GM12878 (cell line): ENCODE measurements at regions not wholly inside any gene's neighbourhood (a gene's known extent, or its start where the extent isn't known, plus 50 kb on each side); places are given as distances from the start of the nearest gene placed in this dataset.

Experiments used
- ATAC-seq: fragments of 200-7000 bp; cut with Tn5 transposase; 3 replicates; pipeline ENCODE4 v1.9.1; 2020; ENCODE audit warnings: mild to moderate bottlenecking, moderate library complexity
- BruUV-seq: library from RNA; stranded (reverse); fragments of 400-500 nt; replicated peaks from 2 replicates; lab custom pipeline; 2021; lab: Mats Ljungman, UMichigan
- CTCF ChIA-PET: fragments of 300-600 bp; sonication (Branson Sonifier 250); formaldehyde crosslinking; extraction: SDS; loops from one replicate; lab custom pipeline; 2021; ENCODE audit warnings: inconsistent platforms; lab: Yijun Ruan, JAX
- POLR2A ChIA-PET: fragments of 350-600 bp; formaldehyde crosslinking; extraction: SDS; loops from one replicate; lab custom pipeline; 2021; ENCODE audit warnings: inconsistent platforms; lab: Charles Lee
- RAD21 ChIA-PET: fragments of 300-600 bp; sonication (Branson Sonifier 250); formaldehyde crosslinking; loops from one replicate; lab custom pipeline; 2023; ENCODE audit warnings: antibody characterized with exemption; ENCODE audit not compliant: unreplicated experiment; lab: Charles Lee
- SMC1A ChIA-PET: fragments of 300-600 bp; sonication (Branson Sonifier 250); formaldehyde crosslinking; loops from one replicate; lab custom pipeline; 2023; ENCODE audit not compliant: unreplicated experiment, uncharacterized antibody; lab: Charles Lee
- DNase-seq: peaks from one replicate; pipeline ENCODE4 v3.0.0-alpha.2; 2011; ENCODE audit warnings: low read depth, low spot score
- FAIRE-seq: peaks from 3 replicates; lab custom pipeline; 2011; peaks lifted over from hg19 to GRCh38; lab: Jason Lieb, UNC
- H2AFZ ChIP-seq: 2 replicates; pipeline ENCODE4 v1.6.0; 2011; ENCODE audit warnings: low read depth, low read length, control low read depth; ENCODE audit not compliant: control insufficient read depth
- H3K27ac ChIP-seq: 2 replicates; pipeline ENCODE4 v1.5.1; 2011; ENCODE audit warnings: control low read depth; ENCODE audit not compliant: control insufficient read depth, insufficient read depth
- H3K27me3 ChIP-seq, 2 experiments: replicated peaks in 1 of 2; 2 replicates each; pipeline versions ENCODE4 v1.6.0 to v1.6.1; 2011; ENCODE audit warnings: low read length in 1 of 2; ENCODE audit not compliant: control insufficient read depth in 2 of 2, insufficient read depth in 2 of 2
- H3K36me3 ChIP-seq, 2 experiments: 2 replicates each; pipeline ENCODE4 v1.5.1; 2011; ENCODE audit warnings: low read length in 1 of 2; ENCODE audit not compliant: control insufficient read depth in 2 of 2, insufficient read depth in 2 of 2
- H3K4me1 ChIP-seq: 2 replicates; pipeline ENCODE4 v1.6.1; 2011; ENCODE audit warnings: mild to moderate bottlenecking, low read length, moderate library complexity, mixed read lengths; ENCODE audit not compliant: control insufficient read depth, insufficient read depth
- H3K4me2 ChIP-seq: 2 replicates; pipeline ENCODE4 v1.6.0; 2011; ENCODE audit warnings: control low read depth; ENCODE audit not compliant: control insufficient read depth, insufficient read depth
- H3K4me3 ChIP-seq: fragments of 200-600 bp; sonication (generic); 2 replicates; pipeline ENCODE4 v1.5.1; 2016
- H3K79me2 ChIP-seq: 2 replicates; pipeline ENCODE4 v1.6.0; 2011; ENCODE audit warnings: low read length; ENCODE audit not compliant: control insufficient read depth, insufficient read depth
- H3K9ac ChIP-seq: 2 replicates; pipeline ENCODE4 v1.8.0; 2011; ENCODE audit warnings: low read length, control low read depth, mixed read lengths; ENCODE audit not compliant: control insufficient read depth, insufficient read depth
- H3K9me3 ChIP-seq: replicated peaks from 3 replicates; pipeline ENCODE4 v1.5.1; 2011; ENCODE audit warnings: mild to moderate bottlenecking, low read length; ENCODE audit not compliant: control insufficient read depth, insufficient read depth
- H4K20me1 ChIP-seq: 2 replicates; pipeline ENCODE4 v1.6.0; 2011; ENCODE audit not compliant: control insufficient read depth, insufficient read depth
- ASH2L ChIP-seq: fragments of 300-600, 200-600 bp; sonication (generic); IDR thresholded peaks from 2 replicates; pipeline ENCODE4 v1.6.1; 2017; ENCODE audit warnings: low read depth, mild to moderate bottlenecking, borderline replicate concordance
- BACH1 ChIP-seq: fragments of 450-650 bp; IDR thresholded peaks from 2 replicates; pipeline ENCODE4 v1.6.1; 2017; ENCODE audit warnings: mild to moderate bottlenecking, borderline replicate concordance
- FOXK2 ChIP-seq: fragments of 450-650 bp; IDR thresholded peaks from 2 replicates; pipeline ENCODE4 v1.6.1; 2017; ENCODE audit warnings: mild to moderate bottlenecking, moderate library complexity
- KAT2A ChIP-seq: conservative IDR thresholded peaks from 2 replicates; pipeline ENCODE4 v1.6.1; 2011; ENCODE audit warnings: low read depth, low read length; ENCODE audit not compliant: control insufficient read depth
- KLF5 ChIP-seq: fragments of 450-650 bp; IDR thresholded peaks from 2 replicates; pipeline ENCODE4 v1.6.1; 2014; ENCODE audit warnings: mild to moderate bottlenecking; ENCODE audit not compliant: partially characterized antibody
- POLR2AphosphoS2 ChIP-seq: IDR thresholded peaks from 2 replicates; pipeline ENCODE4 v1.6.1; 2011; ENCODE audit warnings: low read depth, mild to moderate bottlenecking, low read length, improper control_type of control experiment, moderate library complexity
- SMC3 ChIP-seq: IDR thresholded peaks from 2 replicates; pipeline ENCODE4 v1.6.1; 2011; ENCODE audit warnings: low read length, improper control_type of control experiment, borderline replicate concordance
- USF1 ChIP-seq: IDR thresholded peaks from 2 replicates; pipeline ENCODE4 v1.6.1; 2011; ENCODE audit warnings: borderline replicate concordance, low read depth, mild to moderate bottlenecking, moderate library complexity, mixed read lengths, low read length; ENCODE audit not compliant: insufficient read depth; ENCODE audit errors: extremely low read length
- ZNF592 ChIP-seq: fragments of 450-650 bp; IDR thresholded peaks from 2 replicates; pipeline ENCODE4 v1.6.1; 2017; ENCODE audit warnings: mild to moderate bottlenecking, moderate library complexity
- in situ Hi-C: fragments of 300-500 bp; cut with MboI; formaldehyde crosslinking; loops from 9 replicates; pipeline ENCODE4 v1.14.3; 2018; ENCODE audit warnings: mixed read lengths
- intact Hi-C: fragments of 100-400 bp; cut with micrococcal nuclease; formaldehyde crosslinking; loops from one replicate; pipeline ENCODE4 v1.14.2; 2022; ENCODE audit not compliant: unreplicated experiment

- TF ChIP-seq ZNF592 (no peak), USF1 (no peak), ASH2L (no peak), KLF5 (no peak), BACH1 (no peak)
Observed at GRCh38 chr6:56356426-56356825, 109.0 kb upstream of the COL21A1 start (continued).

- SMC1A ChIA-PET = interaction anchor here (1.4 kb wide), 1 partner anchor 240 kb away, joined by 6 read pairs; no protein-coding TSS in a partner anchor
- Histone ChIP-seq H3K4me3 (no peak overlapping the region), H3K27ac (no peak overlapping the region), H3K9me3 (no peaks in the 10 kb centered on the region; the same call in 1 of the 3 replicates), H3K79me2 (no peaks in the 10 kb centered on the region), H3K36me3 (no peaks in the 10 kb centered on the region), H2AFZ (no peak overlapping the region), H3K4me2 (no peak overlapping the region), H4K20me1 (no peaks in the 10 kb centered on the region)
- RAD21 ChIA-PET = no interaction called here
- intact Hi-C loops (loop anchor here (10.0 kb wide), 1 partner anchor 341 kb away; no protein-coding TSS in a partner anchor), in situ Hi-C loops (loop anchor here (10.0 kb wide), 2 partner anchors 341 to 511 kb away; no protein-coding TSS in a partner anchor)
- POLR2A ChIA-PET = interaction anchor here (0.5 kb wide), 1 partner anchor 445 kb away, joined by 3 read pairs; no protein-coding TSS in a partner anchor
- ATAC-seq (no peak), DNase-seq (no peak)
- BruUV-seq = no TSS peak
- CTCF ChIA-PET = interaction anchor here (0.6 to 1.6 kb wide), 4 partner anchors 217 to 430 kb away, joined by 3 to 5 read pairs (median 4); no protein-coding TSS in a partner anchor
- TF ChIP-seq KAT2A = no peak
- TF ChIP-seq POLR2AphosphoS2 = no peak
- no peak for TF ChIP-seq FOXK2
- TF ChIP-seq SMC3 = no peak
- TF ChIP-seq, all 136 proteins: peak for 0
- no peaks in the 10 kb centered on the region; a peak in 1 of 4 replicates for H3K27me3 ChIP-seq
- no peaks in the 10 kb centered on the region for H3K4me1 ChIP-seq
- FAIRE-seq = no peak
- H3K9ac ChIP-seq = no peak overlapping the region
Observed at GRCh38 chr6:56353860-56354259, 106.5 kb upstream of the COL21A1 start.
